Fibroblast of lung (primary cell): ENCODE measurements at regions not wholly inside any gene's neighbourhood (a gene's known extent, or its start where the extent isn't known, plus 50 kb on each side); places are given as distances from the start of the nearest gene placed in this dataset.

Experiments
- CTCF ChIP-seq, 2 donors: IDR thresholded peaks in 1 of 2; conservative IDR thresholded peaks in 1 of 2; 1 replicate in 1 of 2; 2 replicates in 1 of 2; pipeline ENCODE4 v1.5.1; 2011 to 2012; ENCODE audit warnings: low read length in 2 of 2, control low read depth in 1 of 2, inconsistent platforms in 1 of 2, low read depth in 1 of 2, mild to moderate bottlenecking in 1 of 2
- EZH2 ChIP-seq: IDR thresholded peaks from 2 replicates; pipeline ENCODE4 v1.5.1; 2012; ENCODE audit warnings: low read length, control low read depth, mild to moderate bottlenecking; ENCODE audit errors: missing control alignments

- TF ChIP-seq CTCF (conservative IDR thresholded peaks at IDR 0.05 in 1 of 2, IDR thresholded peaks at IDR 0.05 in 1 of 2; ENCODE audit: low read depth in 1 of 2, low read length in 2 of 2) (no peak), EZH2 (no peak)
Measured at GRCh38 chr9:131799177-131799823, 59.4 kb upstream of the RAPGEF1 start.
